Endothelial cell of umbilical vein (primary cell): ENCODE measurements at regions not wholly inside any gene's neighbourhood (a gene's known extent, or its start where the extent isn't known, plus 50 kb on each side); places are given as distances from the start of the nearest gene placed in this dataset.
"Not testable (repeated sequence)": the region's sequence is repeated elsewhere in the genome, so short reads cannot be mapped to it uniquely, and the experiment has no call there.

Source experiments
- BruUV-seq: library from RNA; stranded (reverse); fragments of 400-500 nt; replicated peaks from 2 replicates; lab custom pipeline; 2021; lab: Mats Ljungman, UMichigan
- CTCF ChIA-PET: fragments of 300-600, 350-600 bp; sonication (Branson Sonifier 250); formaldehyde crosslinking; loops from one replicate; lab custom pipeline; 2021; ENCODE audit warnings: antibody characterized with exemption, inconsistent platforms; lab: Charles Lee
- POLR2A ChIA-PET: fragments of 300-600, 350-600 bp; sonication (Branson Sonifier 250); formaldehyde crosslinking; loops from one replicate; lab custom pipeline; 2021; ENCODE audit warnings: antibody characterized with exemption, inconsistent platforms; lab: Charles Lee
- DNase-seq: peaks from one replicate; pipeline ENCODE4 v3.0.0-alpha.2; 2011; ENCODE audit warnings: low read depth, low spot score
- FAIRE-seq: peaks from 2 replicates; lab custom pipeline; 2011; peaks lifted over from hg19 to GRCh38; lab: Jason Lieb, UNC
- H2AFZ ChIP-seq: 2 replicates; pipeline ENCODE4 v1.6.0; 2012; ENCODE audit warnings: low read depth, low read length, control low read depth, inconsistent platforms
- H3K27ac ChIP-seq: 2 replicates; pipeline ENCODE4 v1.5.1; 2011; ENCODE audit warnings: low read depth, mild to moderate bottlenecking, control low read depth, low read length, moderate library complexity; ENCODE audit not compliant: insufficient read depth
- H3K27me3 ChIP-seq, 2 experiments: 2 replicates each; pipeline versions ENCODE4 v1.6.0 to v1.6.1; 2011; ENCODE audit warnings: low read length in 2 of 2, mixed read lengths in 1 of 2; ENCODE audit not compliant: control insufficient read depth in 2 of 2, insufficient read depth in 2 of 2
- H3K36me3 ChIP-seq, 2 experiments: 2 replicates in 1 of 2; 3 replicates in 1 of 2; pipeline ENCODE4 v1.5.1; 2011; ENCODE audit warnings: low read length in 2 of 2, mild to moderate bottlenecking in 1 of 2, moderate library complexity in 1 of 2; ENCODE audit not compliant: control insufficient read depth in 2 of 2, insufficient read depth in 2 of 2; ENCODE audit errors: extremely low read depth in 1 of 2
- H3K4me1 ChIP-seq: 3 replicates; pipeline ENCODE4 v1.5.1; 2011; ENCODE audit warnings: mild to moderate bottlenecking, low read length; ENCODE audit not compliant: control insufficient read depth, insufficient read depth; ENCODE audit errors: extremely low read depth
- H3K4me2 ChIP-seq: 2 replicates; pipeline ENCODE4 v1.6.1; 2011; ENCODE audit warnings: low read length, control low read depth, mixed read lengths; ENCODE audit not compliant: insufficient read depth
- H3K4me3 ChIP-seq, 3 experiments: fragments of 200-600 bp in 1 of 3; sonication (generic), shearing (Covaris generic) in 1 of 3; replicated peaks in 1 of 3; 2 replicates each; pipeline ENCODE4 v1.5.1; 2011 to 2016; ENCODE audit warnings: control low read depth in 3 of 3, low read length in 3 of 3, mild to moderate bottlenecking in 2 of 3, inconsistent platforms in 1 of 3, low read depth in 1 of 3, moderate library complexity in 1 of 3; ENCODE audit not compliant: insufficient read depth in 1 of 3
- H3K79me2 ChIP-seq: 2 replicates; pipeline ENCODE4 v1.6.0; 2012; ENCODE audit warnings: low read length, inconsistent platforms; ENCODE audit not compliant: control insufficient read depth, insufficient read depth
- H3K9ac ChIP-seq: replicated peaks from 2 replicates; pipeline ENCODE3; 2011; ENCODE audit warnings: low read length, control low read depth; ENCODE audit not compliant: insufficient read depth; ENCODE audit errors: extremely low read depth
- H3K9me1 ChIP-seq: replicated peaks from 3 replicates; pipeline ENCODE4 v1.6.0; 2011; ENCODE audit warnings: mild to moderate bottlenecking, low read length; ENCODE audit not compliant: control insufficient read depth, insufficient read depth; ENCODE audit errors: extremely low read depth
- H3K9me3 ChIP-seq: replicated peaks from 2 replicates; pipeline ENCODE4 v1.5.1; 2012; ENCODE audit warnings: low read length, inconsistent platforms; ENCODE audit not compliant: control insufficient read depth, insufficient read depth
- H4K20me1 ChIP-seq: replicated peaks from 2 replicates; pipeline ENCODE3; 2011; ENCODE audit warnings: mild to moderate bottlenecking, low read length; ENCODE audit not compliant: control insufficient read depth, insufficient read depth; ENCODE audit errors: extremely low read depth
- CTCF ChIP-seq, 2 donors: IDR thresholded peaks; 1 replicate in 1 of 2; 2 replicates in 1 of 2; pipeline ENCODE4 v1.5.1; 2011; ENCODE audit warnings: low read length in 2 of 2, mild to moderate bottlenecking in 2 of 2, moderate library complexity in 2 of 2, control low read depth in 1 of 2, inconsistent platforms in 1 of 2, low read depth in 1 of 2; ENCODE audit not compliant: insufficient read depth in 1 of 2; ENCODE audit errors: extremely low read depth in 1 of 2
- EZH2 ChIP-seq: IDR thresholded peaks from 2 replicates; pipeline ENCODE4 v1.6.1; 2012; ENCODE audit warnings: borderline replicate concordance, low read depth, mild to moderate bottlenecking, moderate library complexity, low read length, inconsistent platforms; ENCODE audit not compliant: severe bottlenecking
- FOS ChIP-seq: IDR thresholded peaks from 2 replicates; pipeline ENCODE4 v1.6.1; 2011; ENCODE audit warnings: mild to moderate bottlenecking, low read length, moderate library complexity, borderline replicate concordance; ENCODE audit not compliant: insufficient read depth
- GATA2 ChIP-seq: IDR thresholded peaks from 2 replicates; pipeline ENCODE4 v1.7.0; 2011; ENCODE audit warnings: low read depth, mild to moderate bottlenecking, moderate library complexity, mixed read lengths, low read length; ENCODE audit not compliant: insufficient read length, insufficient read depth
- JUN ChIP-seq: IDR thresholded peaks from 2 replicates; pipeline ENCODE4 v1.6.1; 2011; ENCODE audit warnings: borderline replicate concordance, low read depth; ENCODE audit not compliant: insufficient read length, insufficient read depth
- MAX ChIP-seq: IDR thresholded peaks from 2 replicates; pipeline ENCODE4 v1.6.1; 2011; ENCODE audit not compliant: insufficient read depth, insufficient read length
- MYC ChIP-seq: IDR thresholded peaks from one replicate; pipeline ENCODE4 v1.6.1; 2011; ENCODE audit warnings: mild to moderate bottlenecking, low read depth, low read length
- POLR2A ChIP-seq: IDR thresholded peaks from 2 replicates; pipeline ENCODE4 v1.6.1; 2012; ENCODE audit warnings: low read depth, mild to moderate bottlenecking, control low read depth, low read length
- POLR2AphosphoS5 ChIP-seq: IDR thresholded peaks from 2 replicates; pipeline ENCODE4 v1.6.1; 2012; ENCODE audit warnings: low read depth, mild to moderate bottlenecking, control low read depth, low read length, moderate library complexity; ENCODE audit not compliant: insufficient read depth
- dilution Hi-C: fragments of 300-500 bp; cut with MboI; formaldehyde crosslinking; loops from one replicate; pipeline ENCODE4 v1.15.0; 2019; ENCODE audit warnings: low sequenced_read_pairs; ENCODE audit not compliant: extremely low pct_ligation_motif_present
- intact Hi-C: fragments of 100-400 bp; cut with micrococcal nuclease; formaldehyde crosslinking; loops from one replicate; pipeline ENCODE4 v1.10.0; 2022

GRCh38 chr5:88643315-88643714 is 239.7 kb downstream of the MEF2C start:
- H3K9ac ChIP-seq = no peak overlapping the region
- H3K36me3 ChIP-seq = no peaks in the 10 kb centered on the region
- dilution Hi-C loops (no loop called here), intact Hi-C loops (no loop called here)
- FAIRE-seq (no peak), DNase-seq (no peak)
- peaks cover 0 to 3% of the 10 kb centered on the region in 2 experiments for H3K27me3 ChIP-seq
- H3K4me1 ChIP-seq = no peaks in the 10 kb centered on the region
- no peaks in the 10 kb centered on the region for H3K9me1 ChIP-seq
- H3K4me3 ChIP-seq = no peak overlapping the region
- no peak overlapping the region for H3K27ac ChIP-seq
- TF ChIP-seq MAX (no peak), MYC (no peak)
- H4K20me1 ChIP-seq = no peaks in the 10 kb centered on the region
- H3K4me2 ChIP-seq = no peak overlapping the region
- CTCF ChIA-PET = no interaction called here
- H3K79me2 ChIP-seq = no peaks in the 10 kb centered on the region
- POLR2A ChIA-PET = no interaction called here
- no peak overlapping the region for H2AFZ ChIP-seq
- no peaks in the 10 kb centered on the region for H3K9me3 ChIP-seq
- BruUV-seq = no TSS peak

- no peaks in the 10 kb centered on the region for H3K36me3 ChIP-seq
- H2AFZ ChIP-seq = no peak overlapping the region
- no TSS peak for BruUV-seq
- TF ChIP-seq MYC (no peak), CTCF (IDR thresholded peaks at IDR 0.05; ENCODE audit: extremely low read depth in 1 of 2, insufficient read depth in 1 of 2, low read depth in 1 of 2, low read length in 2 of 2) (no peak), EZH2 (no peak), POLR2AphosphoS5 (no peak), MAX (no peak), JUN (no peak), FOS (no peak), POLR2A (no peak), GATA2 (no peak)
- dilution Hi-C loops = no loop called here
- no peak overlapping the region for H3K9ac ChIP-seq
- no peak overlapping the region for H3K4me2 ChIP-seq
- intact Hi-C loops = no loop called here
- no peak overlapping the region for H3K27ac ChIP-seq
- DNase-seq = no peak
- no peaks in the 10 kb centered on the region for H3K4me1 ChIP-seq
- no peak overlapping the region for H3K4me3 ChIP-seq
- H3K9me3 ChIP-seq = no peaks in the 10 kb centered on the region
- FAIRE-seq = no peak
- H3K27me3 ChIP-seq = no peaks in the 10 kb centered on the region
- ChIA-PET POLR2A (no interaction called here), CTCF (interaction anchor here (1.3 kb wide), 1 partner anchor 16 kb away, joined by 3 read pairs; no protein-coding TSS in a partner anchor)
- H4K20me1 ChIP-seq = no peaks in the 10 kb centered on the region
- H3K9me1 ChIP-seq = no peaks in the 10 kb centered on the region
- H3K79me2 ChIP-seq = no peaks in the 10 kb centered on the region
These were observed 249.0 kb downstream of the MEF2C start for GRCh38 chr5:88634014-88634413.

GRCh38 chr5:88622890-88623289 is 260.1 kb downstream of the MEF2C start:
- H3K27me3 ChIP-seq, intact Hi-C loops, H3K9me3 ChIP-seq, H3K79me2 ChIP-seq, dilution Hi-C loops, CTCF ChIA-PET, POLR2A ChIA-PET, H2AFZ ChIP-seq, H3K4me3 ChIP-seq, H3K36me3 ChIP-seq, H3K9ac ChIP-seq, H3K4me1 ChIP-seq, DNase-seq, H3K4me2 ChIP-seq, FAIRE-seq, BruUV-seq, H4K20me1 ChIP-seq, H3K27ac ChIP-seq, H3K9me1 ChIP-seq: not testable (repeated sequence)
